ENCODE measurements at regions not wholly inside any gene's neighbourhood (a gene's known extent, or its start where the extent isn't known, plus 50 kb on each side); places are given as distances from the start of the nearest gene placed in this dataset.

DNA sequence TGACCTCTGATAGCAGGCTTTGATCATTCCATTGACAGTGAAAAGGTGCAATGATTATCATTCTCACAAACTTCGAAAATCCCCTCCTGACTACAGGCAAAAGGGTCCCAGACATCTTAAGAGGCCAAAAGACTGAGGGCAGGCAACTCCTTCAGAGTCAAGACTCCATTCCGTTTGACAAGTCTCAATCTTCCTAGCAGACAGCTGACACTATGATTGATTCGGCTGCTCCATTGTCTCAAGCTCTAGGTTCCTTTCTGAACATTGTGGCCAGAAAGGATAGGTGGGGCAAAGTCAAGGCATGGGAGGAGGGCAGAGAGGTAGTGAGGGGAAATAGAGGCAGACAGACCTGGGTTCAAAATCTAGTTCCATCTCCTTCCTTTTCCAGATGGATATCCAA, 53.7 kb upstream of the MAN1A2 start:
- peaks cover 2% of the 10 kb centered on the region for H3K4me1 ChIP-seq (ENCODE audit: control insufficient read depth, insufficient read depth, low read length)
- H3K9me3 ChIP-seq (ENCODE audit: control insufficient read depth, insufficient read depth, low read length) = no peaks in the 10 kb centered on the region
- no peak overlapping the region for H3K4me3 ChIP-seq (ENCODE audit: insufficient read depth, low read depth, low read length)
- intact Hi-C loops (cut with micrococcal nuclease) (loop anchor here (5.0 to 10.0 kb wide), 4 partner anchors 131 to 581 kb away; no protein-coding TSS in a partner anchor), in situ Hi-C loops (cut with MboI; ENCODE audit: low sequenced_read_pairs) (no loop called here), dilution Hi-C loops (cut with HindIII; ENCODE audit: low sequenced_read_pairs, unreplicated experiment) (no loop called here)
- H4K91ac ChIP-seq (ENCODE audit: insufficient read depth, low read depth, low read length) = no peak overlapping the region
- H3K36me3 ChIP-seq (ENCODE audit: control insufficient read depth, insufficient read depth, low read length) = no peaks in the 10 kb centered on the region
- DNase-seq = no peak
- no peak overlapping the region for H2BK5ac ChIP-seq (ENCODE audit: low read depth, low read length, poor library complexity, severe bottlenecking)
- WGBS, 2 experiments (ENCODE audit: extremely low coverage in 2 of 2, insufficient read length in 1 of 2) = 100% methylated on average over 2 of the region's 3 CpGs; no CpG with 5 or more reads in 1 of the 2 experiments
- H3K4me2 ChIP-seq (ENCODE audit: low read depth, low read length) = no peak overlapping the region
- H2BK120ac ChIP-seq (ENCODE audit: low read depth, low read length) = no peak overlapping the region
- H3K27ac ChIP-seq (ENCODE audit: insufficient read depth, low read length) = no peak overlapping the region
- no peak overlapping the region for H2BK15ac ChIP-seq (ENCODE audit: low read depth, low read length)
- peaks cover 2% of the 10 kb centered on the region; the same call in 1 of the 2 replicates for H3K27me3 ChIP-seq (ENCODE audit: control insufficient read depth, insufficient read depth, low read length)
- no peak overlapping the region for H2AK9ac ChIP-seq (replicated peaks; ENCODE audit: low read depth, low read length, poor library complexity)
- H3K56ac ChIP-seq (ENCODE audit: extremely low read depth, insufficient read depth, low read length) = no peak overlapping the region
- no peak for TF ChIP-seq RCOR1 (IDR thresholded peaks at IDR 0.05; ENCODE audit: insufficient replicate concordance, low read length)
- TF ChIP-seq, protein P1, sequence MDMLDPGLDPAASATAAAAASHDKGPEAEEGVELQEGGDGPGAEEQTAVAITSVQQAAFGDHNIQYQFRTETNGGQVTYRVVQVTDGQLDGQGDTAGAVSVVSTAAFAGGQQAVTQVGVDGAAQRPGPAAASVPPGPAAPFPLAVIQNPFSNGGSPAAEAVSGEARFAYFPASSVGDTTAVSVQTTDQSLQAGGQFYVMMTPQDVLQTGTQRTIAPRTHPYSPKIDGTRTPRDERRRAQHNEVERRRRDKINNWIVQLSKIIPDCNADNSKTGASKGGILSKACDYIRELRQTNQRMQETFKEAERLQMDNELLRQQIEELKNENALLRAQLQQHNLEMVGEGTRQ (IDR thresholded peaks at IDR 0.05; ENCODE audit: low read depth, low read length) = no peak
- TF ChIP-seq SMC3 (IDR thresholded peaks at IDR 0.05; ENCODE audit: low read depth, low read length) = no peak
- no peak for TF ChIP-seq MAZ (IDR thresholded peaks at IDR 0.05; ENCODE audit: borderline replicate concordance, low read depth, low read length)
- TF ChIP-seq, protein P2, sequence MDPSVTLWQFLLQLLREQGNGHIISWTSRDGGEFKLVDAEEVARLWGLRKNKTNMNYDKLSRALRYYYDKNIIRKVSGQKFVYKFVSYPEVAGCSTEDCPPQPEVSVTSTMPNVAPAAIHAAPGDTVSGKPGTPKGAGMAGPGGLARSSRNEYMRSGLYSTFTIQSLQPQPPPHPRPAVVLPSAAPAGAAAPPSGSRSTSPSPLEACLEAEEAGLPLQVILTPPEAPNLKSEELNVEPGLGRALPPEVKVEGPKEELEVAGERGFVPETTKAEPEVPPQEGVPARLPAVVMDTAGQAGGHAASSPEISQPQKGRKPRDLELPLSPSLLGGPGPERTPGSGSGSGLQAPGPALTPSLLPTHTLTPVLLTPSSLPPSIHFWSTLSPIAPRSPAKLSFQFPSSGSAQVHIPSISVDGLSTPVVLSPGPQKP (IDR thresholded peaks at IDR 0.05; ENCODE audit: borderline replicate concordance, low read depth, low read length) = no peak
- TF ChIP-seq, protein P3, sequence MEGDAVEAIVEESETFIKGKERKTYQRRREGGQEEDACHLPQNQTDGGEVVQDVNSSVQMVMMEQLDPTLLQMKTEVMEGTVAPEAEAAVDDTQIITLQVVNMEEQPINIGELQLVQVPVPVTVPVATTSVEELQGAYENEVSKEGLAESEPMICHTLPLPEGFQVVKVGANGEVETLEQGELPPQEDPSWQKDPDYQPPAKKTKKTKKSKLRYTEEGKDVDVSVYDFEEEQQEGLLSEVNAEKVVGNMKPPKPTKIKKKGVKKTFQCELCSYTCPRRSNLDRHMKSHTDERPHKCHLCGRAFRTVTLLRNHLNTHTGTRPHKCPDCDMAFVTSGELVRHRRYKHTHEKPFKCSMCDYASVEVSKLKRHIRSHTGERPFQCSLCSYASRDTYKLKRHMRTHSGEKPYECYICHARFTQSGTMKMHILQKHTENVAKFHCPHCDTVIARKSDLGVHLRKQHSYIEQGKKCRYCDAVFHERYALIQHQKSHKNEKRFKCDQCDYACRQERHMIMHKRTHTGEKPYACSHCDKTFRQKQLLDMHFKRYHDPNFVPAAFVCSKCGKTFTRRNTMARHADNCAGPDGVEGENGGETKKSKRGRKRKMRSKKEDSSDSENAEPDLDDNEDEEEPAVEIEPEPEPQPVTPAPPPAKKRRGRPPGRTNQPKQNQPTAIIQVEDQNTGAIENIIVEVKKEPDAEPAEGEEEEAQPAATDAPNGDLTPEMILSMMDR (conservative IDR thresholded peaks at IDR 0.05; ENCODE audit: low read depth, low read length) = no peak
- TF ChIP-seq RFX5 (IDR thresholded peaks at IDR 0.05; ENCODE audit: low read depth, low read length) = no peak
- TF ChIP-seq NFE2L2 (IDR thresholded peaks at IDR 0.05; ENCODE audit: low read depth, low read length) = no peak
- TF ChIP-seq MXI1 (IDR thresholded peaks at IDR 0.05; ENCODE audit: borderline replicate concordance, low read depth, low read length) = no peak
- no peak for TF ChIP-seq BHLHE40 (IDR thresholded peaks at IDR 0.05; ENCODE audit: low read depth, low read length)
- TF ChIP-seq CEBPB (IDR thresholded peaks at IDR 0.05; ENCODE audit: low read depth, low read length) = no peak
- H2AFZ ChIP-seq (replicated peaks; ENCODE audit: low read length, poor library complexity) = no peak overlapping the region
- CTCF ChIA-PET = interaction anchor here (1.3 kb wide), 1 partner anchor 8 kb away, joined by 7 read pairs; no protein-coding TSS in a partner anchor
- no peak overlapping the region for H3K23ac ChIP-seq (ENCODE audit: low read depth, low read length)
- H3K79me1 ChIP-seq (ENCODE audit: low read depth in 1 of 2, low read length in 2 of 2) = no peaks in the 10 kb centered on the region
- POLR2A ChIA-PET (ENCODE audit: unreplicated experiment) = no interaction called here
- no peak overlapping the region for H2BK20ac ChIP-seq (ENCODE audit: low read depth, low read length)
- no peak overlapping the region for H3K14ac ChIP-seq (replicated peaks; ENCODE audit: low read depth, low read length)
- H3K4ac ChIP-seq (ENCODE audit: low read depth, low read length) = no peak overlapping the region; the same call in 1 of the 2 replicates
- no peak for ATAC-seq (ENCODE audit: low read depth)
- H4K5ac ChIP-seq (ENCODE audit: low read depth, low read length) = no peak overlapping the region
- no peaks in the 10 kb centered on the region for H4K20me1 ChIP-seq (ENCODE audit: insufficient read depth, low read length)
- H3K9me1 ChIP-seq (ENCODE audit: insufficient read depth, low read length) = 0 out of 2 replicates have a peak, but pooled peaks cover 6% of the 10 kb centered on the region
- no peak overlapping the region for H3K9ac ChIP-seq (ENCODE audit: low read depth, low read length)
- no peak overlapping the region for H3K18ac ChIP-seq (ENCODE audit: low read depth, low read length)
- no TSS peak for BruUV-seq (replicated peaks)
- H2AK5ac ChIP-seq (ENCODE audit: low read depth, low read length) = peak overlapping the region; percentile 60; the same call in 1 of the 2 replicates
- H4K8ac ChIP-seq (ENCODE audit: low read depth in 2 of 2, low read length in 2 of 2) = no peak overlapping the region

Measured in IMR-90 (cell line).